OCI-LY3 (cell line): ENCODE measurements at regions not wholly inside any gene's neighbourhood (a gene's known extent, or its start where the extent isn't known, plus 50 kb on each side); places are given as distances from the start of the nearest gene placed in this dataset.
A peak's percentile ranks its signal among the peaks of the same experiment; 100 is the strongest.

ENCODE experiments used
- H2AFZ ChIP-seq: fragments of 200-600, 300-600 bp; shearing (Covaris generic); 2 replicates; pipeline ENCODE4 v1.6.0; 2014; ENCODE audit warnings: antibody characterized with exemption, low read depth, low read length
- H3K27ac ChIP-seq: fragments of 200-600, 300-600 bp; sonication (generic); 2 replicates; pipeline ENCODE4 v1.5.1; 2014; ENCODE audit warnings: mild to moderate bottlenecking, low read length, moderate library complexity, mixed read lengths
- H3K27me3 ChIP-seq: fragments of 200-600, 300-600 bp; sonication (generic); 2 replicates; pipeline ENCODE4 v1.6.1; 2014; ENCODE audit warnings: low read depth, low read length, mixed read lengths
- H3K36me3 ChIP-seq: fragments of 200-600, 300-600 bp; sonication (generic); replicated peaks from 2 replicates; pipeline ENCODE3; 2014; ENCODE audit warnings: low read depth, low read length, mixed read lengths
- H3K4me1 ChIP-seq: fragments of 300-600, 200-600 bp; sonication (generic); 2 replicates; pipeline ENCODE4 v1.6.1; 2014; ENCODE audit warnings: low read length, mixed read lengths
- H3K4me2 ChIP-seq: fragments of 200-600, 300-600 bp; sonication (generic); 2 replicates; pipeline ENCODE4 v1.6.1; 2014; ENCODE audit warnings: low read length, mixed read lengths
- H3K4me3 ChIP-seq: fragments of 300-600, 200-600 bp; sonication (generic); 2 replicates; pipeline ENCODE4 v1.5.1; 2014; ENCODE audit warnings: antibody characterized with exemption, mild to moderate bottlenecking, low read length, moderate library complexity
- H3K79me2 ChIP-seq: fragments of 300-600, 200-600 bp; shearing (Covaris generic); 2 replicates; pipeline ENCODE4 v1.6.1; 2014; ENCODE audit warnings: mild to moderate bottlenecking, low read length, mixed read lengths
- H3K9ac ChIP-seq: fragments of 300-600, 200-600 bp; shearing (Covaris generic); 2 replicates; pipeline ENCODE4 v1.6.0; 2014; ENCODE audit warnings: mild to moderate bottlenecking, low read length, moderate library complexity
- H3K9me3 ChIP-seq: fragments of 200-600, 300-600 bp; shearing (Covaris generic); 2 replicates; pipeline ENCODE4 v1.6.1; 2014; ENCODE audit warnings: low read length, mixed read lengths; ENCODE audit not compliant: insufficient read depth
- H4K20me1 ChIP-seq: fragments of 200-600, 300-600 bp; sonication (generic); 2 replicates; pipeline ENCODE4 v1.6.1; 2016; ENCODE audit warnings: low read length, mixed read lengths; ENCODE audit not compliant: insufficient read depth
- EZH2phosphoT487 ChIP-seq: fragments of 200-600 bp; shearing (Covaris generic); IDR thresholded peaks from 2 replicates; pipeline ENCODE4 v1.6.1; 2018; ENCODE audit warnings: antibody characterized with exemption, mixed run types, low read depth
- TF ChIP-seq, protein P1 (sequence below): fragments of 200-600, 300-600 bp; sonication (generic); IDR thresholded peaks from 2 replicates; pipeline ENCODE4 v1.5.1; 2014; ENCODE audit warnings: antibody characterized with exemption, low read length, low read depth

- Histone ChIP-seq H3K27ac (no peak overlapping the region), H3K4me2 (no peak overlapping the region), H3K79me2 (no peaks in the 10 kb centered on the region), H3K9ac (no peak overlapping the region), H3K4me1 (no peaks in the 10 kb centered on the region), H3K27me3 (no peaks in the 10 kb centered on the region), H3K36me3 (no peaks in the 10 kb centered on the region), H3K4me3 (no peak overlapping the region), H2AFZ (no peak overlapping the region), H4K20me1 (no peaks in the 10 kb centered on the region), H3K9me3 (no peaks in the 10 kb centered on the region)
- TF ChIP-seq EZH2phosphoT487: no peak
- TF ChIP-seq, protein P1, sequence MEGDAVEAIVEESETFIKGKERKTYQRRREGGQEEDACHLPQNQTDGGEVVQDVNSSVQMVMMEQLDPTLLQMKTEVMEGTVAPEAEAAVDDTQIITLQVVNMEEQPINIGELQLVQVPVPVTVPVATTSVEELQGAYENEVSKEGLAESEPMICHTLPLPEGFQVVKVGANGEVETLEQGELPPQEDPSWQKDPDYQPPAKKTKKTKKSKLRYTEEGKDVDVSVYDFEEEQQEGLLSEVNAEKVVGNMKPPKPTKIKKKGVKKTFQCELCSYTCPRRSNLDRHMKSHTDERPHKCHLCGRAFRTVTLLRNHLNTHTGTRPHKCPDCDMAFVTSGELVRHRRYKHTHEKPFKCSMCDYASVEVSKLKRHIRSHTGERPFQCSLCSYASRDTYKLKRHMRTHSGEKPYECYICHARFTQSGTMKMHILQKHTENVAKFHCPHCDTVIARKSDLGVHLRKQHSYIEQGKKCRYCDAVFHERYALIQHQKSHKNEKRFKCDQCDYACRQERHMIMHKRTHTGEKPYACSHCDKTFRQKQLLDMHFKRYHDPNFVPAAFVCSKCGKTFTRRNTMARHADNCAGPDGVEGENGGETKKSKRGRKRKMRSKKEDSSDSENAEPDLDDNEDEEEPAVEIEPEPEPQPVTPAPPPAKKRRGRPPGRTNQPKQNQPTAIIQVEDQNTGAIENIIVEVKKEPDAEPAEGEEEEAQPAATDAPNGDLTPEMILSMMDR: no peak
Measured at GRCh38 chr10:55158633-55159032, 357.6 kb upstream of the PCDH15 start.

- no peaks in the 10 kb centered on the region for H3K36me3 ChIP-seq
- no peaks in the 10 kb centered on the region for H4K20me1 ChIP-seq
- H3K27me3 ChIP-seq: no peaks in the 10 kb centered on the region
- no peak for TF ChIP-seq EZH2phosphoT487
- TF ChIP-seq, protein P1: no peak
- peaks cover 6% of the 10 kb centered on the region for H3K4me1 ChIP-seq
- no peaks in the 10 kb centered on the region for H3K9me3 ChIP-seq
- H2AFZ ChIP-seq: peak overlapping the region; percentile 29; the same call in 1 of the 2 replicates
- no peak overlapping the region for H3K9ac ChIP-seq
- H3K4me3 ChIP-seq: peak overlapping the region; percentile 18; the same call in 1 of the 2 replicates
- no peak overlapping the region for H3K27ac ChIP-seq
- H3K79me2 ChIP-seq: no peaks in the 10 kb centered on the region
- peak overlapping the region; percentile 43 for H3K4me2 ChIP-seq
Measured at GRCh38 chr10:55146032-55146431, 345.0 kb upstream of the PCDH15 start.

- no peaks in the 10 kb centered on the region for H3K79me2 ChIP-seq
- H3K27ac ChIP-seq: no peak overlapping the region
- no peak overlapping the region for H3K4me3 ChIP-seq
- no peak overlapping the region for H3K9ac ChIP-seq
- H3K36me3 ChIP-seq: no peaks in the 10 kb centered on the region
- no peaks in the 10 kb centered on the region for H3K9me3 ChIP-seq
- TF ChIP-seq, protein P1: no peak
- TF ChIP-seq EZH2phosphoT487: no peak
- no peaks in the 10 kb centered on the region for H3K27me3 ChIP-seq
- no peaks in the 10 kb centered on the region for H4K20me1 ChIP-seq
- no peak overlapping the region for H3K4me2 ChIP-seq
- no peak overlapping the region for H2AFZ ChIP-seq
- peaks cover 6% of the 10 kb centered on the region for H3K4me1 ChIP-seq
Measured at GRCh38 chr10:55144001-55144400, 343.0 kb upstream of the PCDH15 start.

GRCh38 chr10:55141892-55142291 is 340.9 kb upstream of the PCDH15 start:
- H3K9me3 ChIP-seq: no peaks in the 10 kb centered on the region
- H3K4me3 ChIP-seq: no peak overlapping the region
- H2AFZ ChIP-seq: no peak overlapping the region
- H3K4me2 ChIP-seq: no peak overlapping the region
- H3K9ac ChIP-seq: no peak overlapping the region
- peaks cover 6% of the 10 kb centered on the region for H3K4me1 ChIP-seq
- no peaks in the 10 kb centered on the region for H3K27me3 ChIP-seq
- no peaks in the 10 kb centered on the region for H4K20me1 ChIP-seq
- no peaks in the 10 kb centered on the region for H3K79me2 ChIP-seq
- no peak overlapping the region for H3K27ac ChIP-seq
- no peaks in the 10 kb centered on the region for H3K36me3 ChIP-seq
- TF ChIP-seq EZH2phosphoT487: no peak
- TF ChIP-seq, protein P1: no peak
